ENCODE measurements at regions not wholly inside any gene's neighbourhood (a gene's known extent, or its start where the extent isn't known, plus 50 kb on each side); places are given as distances from the start of the nearest gene placed in this dataset.

- no peak for ATAC-seq
- H4K20me1 ChIP-seq (ENCODE audit: control insufficient read depth, insufficient read depth), result no peaks in the 10 kb centered on the region
- H3K27me3 ChIP-seq (replicated peaks in 1 of 2; ENCODE audit: control insufficient read depth in 2 of 2, insufficient read depth in 2 of 2, low read length in 1 of 2), result no peaks in the 10 kb centered on the region
- H3K79me2 ChIP-seq (ENCODE audit: control insufficient read depth, insufficient read depth, low read length), result no peaks in the 10 kb centered on the region
- ChIA-PET CTCF (no interaction called here), POLR2A (no interaction called here), SMC1A (ENCODE audit: uncharacterized antibody, unreplicated experiment) (interaction anchor here (1.0 kb wide), 1 partner anchor 9 kb away, joined by 5 read pairs; no protein-coding TSS in a partner anchor), RAD21 (ENCODE audit: unreplicated experiment) (no interaction called here)
- no peak overlapping the region for H3K4me2 ChIP-seq (ENCODE audit: control insufficient read depth, insufficient read depth)
- WGBS (ENCODE audit: insufficient coverage, insufficient replicate concordance, low lambda C conversion rate, missing lambda C conversion rate), result no CpG with 5 or more reads among the region's 1 CpG
- no TSS peak for BruUV-seq (replicated peaks)
- no peak overlapping the region for H2AFZ ChIP-seq (ENCODE audit: control insufficient read depth, low read depth, low read length)
- TF ChIP-seq BCLAF1 (IDR thresholded peaks at IDR 0.05), result no peak
- TF ChIP-seq ESRRA (IDR thresholded peaks at IDR 0.05; ENCODE audit: low read length), result no peak
- no peak for TF ChIP-seq TAF1 (IDR thresholded peaks at IDR 0.05; ENCODE audit: borderline replicate concordance, low read depth, low read length)
- no peak for TF ChIP-seq CEBPB (IDR thresholded peaks at IDR 0.05; ENCODE audit: borderline replicate concordance in 1 of 2, low read depth in 2 of 2, low read length in 2 of 2)
- no peak for TF ChIP-seq PML (IDR thresholded peaks at IDR 0.05; ENCODE audit: low read length)
- no peak for TF ChIP-seq YBX1 (IDR thresholded peaks at IDR 0.05)
- TF ChIP-seq FOS (IDR thresholded peaks at IDR 0.05; ENCODE audit: borderline replicate concordance, extremely low read depth, insufficient read length), result no peak
- no peak for TF ChIP-seq RCOR1 (conservative IDR thresholded peaks at IDR 0.05; ENCODE audit: low read depth, low read length)
- TF ChIP-seq TARDBP (IDR thresholded peaks at IDR 0.05; ENCODE audit: borderline replicate concordance), result no peak
- no peak for TF ChIP-seq ZNF592 (IDR thresholded peaks at IDR 0.05)
- no peak for TF ChIP-seq IRF3 (IDR thresholded peaks at IDR 0.05)
- no peak for TF ChIP-seq NBN (IDR thresholded peaks at IDR 0.05)
- no peak for TF ChIP-seq NR2F1 (conservative IDR thresholded peaks at IDR 0.05)
- TF ChIP-seq ZNF274 (IDR thresholded peaks at IDR 0.05; ENCODE audit: insufficient read depth, insufficient read length), result no peak
- DNase-seq (ENCODE audit: low read depth, low spot score), result no peak
- H3K9ac ChIP-seq (ENCODE audit: control insufficient read depth, insufficient read depth, low read length), result no peak overlapping the region
- H3K36me3 ChIP-seq (ENCODE audit: control insufficient read depth in 2 of 2, insufficient read depth in 2 of 2, low read length in 1 of 2), result no peaks in the 10 kb centered on the region
- no peaks in the 10 kb centered on the region for H3K4me1 ChIP-seq (ENCODE audit: control insufficient read depth, insufficient read depth, low read length)
- H3K27ac ChIP-seq (ENCODE audit: control insufficient read depth, insufficient read depth), result no peak overlapping the region
- FAIRE-seq, result no peak
- in situ Hi-C loops (cut with MboI) (no loop called here), intact Hi-C loops (cut with micrococcal nuclease; ENCODE audit: unreplicated experiment) (no loop called here)
- no peak overlapping the region for H3K4me3 ChIP-seq
- no peaks in the 10 kb centered on the region for H3K9me3 ChIP-seq (replicated peaks; ENCODE audit: control insufficient read depth, insufficient read depth, low read length)
Observed at GRCh38 chr4:125538670-125539069, 223.9 kb downstream of the FAT4 start.
